ENCODE measurements at regions not wholly inside any gene's neighbourhood (a gene's known extent, or its start where the extent isn't known, plus 50 kb on each side); places are given as distances from the start of the nearest gene placed in this dataset.

DNA sequence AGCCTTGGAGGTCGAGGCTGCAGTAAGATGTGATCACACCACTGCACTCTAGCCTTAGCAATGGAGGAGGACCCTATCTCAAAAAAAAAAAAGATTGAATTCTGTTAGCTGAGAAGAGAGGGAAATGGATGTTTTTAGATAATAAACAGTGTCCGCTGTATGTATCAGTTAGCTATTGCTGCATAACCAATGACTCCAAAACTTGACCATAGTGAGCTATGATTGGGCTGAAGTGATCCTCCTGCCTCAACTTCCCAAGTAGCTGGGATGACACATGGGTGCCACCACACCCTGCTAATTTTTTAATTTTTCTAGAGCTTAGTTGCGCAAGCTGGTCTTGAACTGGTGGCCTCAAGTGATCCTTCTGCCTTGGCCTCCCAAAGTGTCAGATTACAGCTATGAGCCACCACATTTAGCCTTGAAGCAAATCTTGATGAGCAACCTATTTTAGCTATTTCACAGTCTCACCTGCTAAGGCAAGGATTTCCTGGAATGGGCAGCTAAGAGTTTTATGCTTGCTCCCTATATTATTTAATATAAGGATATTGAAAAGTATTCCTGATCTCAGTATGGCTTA is 68.3 kb upstream of the ATF7IP2 start:
- DNase-seq = no peak

GRCh38 chr16:10318798-10319500 is 66.9 kb upstream of the ATF7IP2 start:
- DNase-seq = no peak

DNA sequence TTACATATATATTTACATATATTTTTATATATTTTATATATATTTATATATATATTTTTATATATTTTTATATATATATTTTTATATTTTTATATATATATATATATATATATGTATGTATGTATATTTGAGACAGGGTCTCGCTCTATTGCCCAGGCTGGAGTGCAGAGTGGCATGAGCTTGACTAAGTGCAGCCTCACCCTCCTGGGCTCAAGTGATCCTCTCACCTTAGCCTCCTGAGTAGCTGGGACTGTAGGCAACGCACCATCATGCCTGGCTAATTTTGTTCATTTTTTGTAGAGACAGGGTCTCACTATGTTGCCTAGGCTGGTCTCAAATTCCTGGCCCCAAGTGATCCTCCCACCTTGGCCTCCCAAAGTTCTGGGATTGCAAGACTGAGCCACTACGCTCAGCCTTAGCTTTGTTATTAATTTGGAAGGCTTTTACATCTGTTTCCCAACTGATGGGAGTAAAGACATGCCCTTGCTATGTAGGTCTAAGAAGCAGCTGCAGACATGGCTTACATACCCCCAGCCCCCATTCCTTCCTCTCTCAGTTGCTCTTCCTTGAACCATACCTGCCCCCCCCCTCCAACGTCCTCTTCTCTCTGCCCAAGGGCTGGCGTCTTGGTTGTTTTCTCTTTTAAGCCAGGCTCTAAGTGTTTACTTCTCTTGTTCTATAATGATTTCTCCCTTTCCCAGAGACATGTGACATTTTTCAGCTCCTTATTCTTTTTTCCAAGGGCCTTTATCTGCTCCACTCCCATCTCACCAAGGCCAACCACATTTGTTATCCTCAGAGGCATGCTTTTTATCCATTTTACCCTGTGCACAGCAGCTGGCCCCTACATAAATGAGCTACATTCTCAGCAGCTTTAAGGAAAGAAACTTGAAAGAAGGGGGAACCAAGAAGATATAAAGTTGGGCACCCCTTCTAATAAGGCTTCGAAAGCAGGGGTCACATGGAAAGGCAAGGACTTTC is 64.2 kb upstream of the ATF7IP2 start:
- DNase-seq = no peak

DNA sequence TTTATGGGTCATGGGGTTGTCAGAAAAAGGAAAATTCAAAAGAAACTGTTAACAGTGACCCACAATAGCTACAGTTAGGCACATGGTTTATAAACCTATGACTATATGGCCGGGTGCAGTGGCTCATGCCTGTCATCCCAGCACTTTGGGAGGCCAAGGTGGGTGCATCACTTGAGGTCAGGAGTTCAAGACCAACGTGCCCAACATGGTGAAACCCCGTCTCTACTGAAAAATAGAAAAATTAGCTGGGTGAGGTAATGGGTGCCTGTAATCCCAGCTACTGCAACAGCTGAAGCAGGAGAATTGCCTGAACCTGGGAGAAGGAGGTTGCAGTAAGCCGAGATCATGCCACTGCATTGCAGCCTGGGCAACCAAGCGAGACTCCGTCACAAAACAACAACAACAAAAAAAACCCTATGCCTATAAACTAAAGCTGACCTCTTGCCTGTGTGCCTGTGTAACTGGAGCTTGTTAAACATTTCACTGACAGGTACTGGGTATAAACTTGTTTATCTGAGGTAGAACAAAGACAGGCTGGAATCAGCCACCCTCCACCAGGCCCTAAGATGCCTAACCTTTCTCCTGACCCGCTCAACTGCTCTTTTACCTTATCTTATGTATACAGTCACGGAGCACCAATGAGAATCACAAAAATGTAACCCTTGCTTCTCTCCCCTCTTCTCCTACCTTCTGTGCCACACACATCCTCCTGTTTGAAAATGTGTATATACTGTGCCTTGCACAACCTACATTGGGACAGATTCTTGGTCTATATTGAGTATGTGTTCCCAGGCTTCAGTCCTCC is 62.9 kb upstream of the ATF7IP2 start:
- no peak for DNase-seq

GRCh38 chr16:10323528-10323869 is 62.4 kb upstream of the ATF7IP2 start:
- DNase-seq = no peak

GRCh38 chr16:10324210-10324609 is 61.7 kb upstream of the ATF7IP2 start:
- DNase-seq = no peak

DNA sequence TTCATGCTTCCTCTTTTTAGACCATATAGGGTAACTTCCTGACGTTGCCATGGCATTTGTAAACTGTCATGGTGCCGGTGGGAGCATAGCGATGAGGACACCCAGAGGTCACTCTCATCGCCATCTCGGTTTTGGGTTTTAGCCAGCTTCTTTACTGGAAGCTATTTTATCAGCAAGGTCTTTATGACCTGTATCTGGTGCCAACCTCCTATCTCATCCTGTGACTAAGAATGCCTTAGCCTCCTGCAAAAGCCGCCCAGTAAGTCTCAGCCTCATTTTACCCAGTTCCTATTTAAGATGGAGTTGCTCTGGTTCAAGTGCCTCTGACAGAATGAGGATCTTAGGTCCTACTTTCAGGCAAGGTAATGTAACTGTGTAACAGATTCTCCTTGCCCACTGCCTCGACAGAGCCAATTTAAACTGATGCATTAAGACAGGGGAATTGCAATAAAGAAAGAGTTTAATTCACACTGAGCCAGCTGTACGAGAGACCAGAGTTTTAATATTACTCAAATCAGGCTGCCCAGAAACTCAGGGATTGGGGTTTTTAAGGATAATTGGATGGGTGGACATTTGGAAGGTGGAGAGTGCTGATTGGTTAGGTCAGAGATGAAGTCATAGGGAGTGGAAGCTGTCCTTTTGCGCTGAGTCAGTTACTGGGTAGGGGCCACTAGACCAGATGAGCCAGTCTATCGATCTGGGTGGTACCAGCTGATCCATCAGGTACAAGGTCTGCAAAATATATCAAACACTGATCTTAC is 59.9 kb upstream of the ATF7IP2 start:
- DNase-seq = no peak

DNA sequence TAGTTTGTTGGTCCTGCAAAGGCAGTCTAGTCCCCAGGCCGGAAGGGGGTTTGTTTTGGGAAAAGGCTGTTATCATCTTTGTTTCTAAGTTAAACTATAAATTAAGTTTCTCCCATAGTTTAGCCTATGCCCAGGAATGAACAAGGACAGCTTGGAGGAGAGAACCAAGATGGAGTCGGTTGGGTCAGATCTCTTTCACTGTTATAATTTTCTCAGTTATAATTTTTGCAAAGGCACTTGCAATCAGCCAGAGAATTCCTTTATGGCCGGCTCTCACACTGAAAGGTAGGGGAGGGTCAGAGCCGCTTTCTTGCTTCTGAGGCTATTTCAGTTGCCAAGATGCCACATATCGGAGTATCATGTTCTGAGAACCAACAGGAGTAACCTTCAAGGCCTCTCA is 59.2 kb upstream of the ATF7IP2 start:
- no peak for DNase-seq

DNA sequence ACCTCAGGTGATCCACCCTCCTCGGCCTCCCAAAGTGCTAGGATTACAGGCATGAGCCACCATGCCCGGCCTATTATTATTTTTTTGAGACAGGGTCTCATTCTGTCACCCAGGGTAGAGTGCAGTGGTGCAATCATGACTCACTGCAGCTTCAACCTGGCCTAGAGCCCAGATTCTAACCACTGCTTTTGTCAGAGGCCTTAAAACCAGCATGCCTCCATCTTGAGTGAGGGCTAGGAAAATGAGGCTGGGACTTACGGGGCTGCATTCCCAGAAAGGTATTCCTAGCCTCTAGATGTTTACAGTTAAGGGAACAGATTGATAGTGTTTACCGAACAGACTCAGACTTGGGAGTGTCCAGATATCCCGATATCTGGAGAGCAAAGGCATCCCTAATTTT is 57.6 kb upstream of the ATF7IP2 start:
- DNase-seq = peak in 1 of 2 donors; percentile 0

DNA sequence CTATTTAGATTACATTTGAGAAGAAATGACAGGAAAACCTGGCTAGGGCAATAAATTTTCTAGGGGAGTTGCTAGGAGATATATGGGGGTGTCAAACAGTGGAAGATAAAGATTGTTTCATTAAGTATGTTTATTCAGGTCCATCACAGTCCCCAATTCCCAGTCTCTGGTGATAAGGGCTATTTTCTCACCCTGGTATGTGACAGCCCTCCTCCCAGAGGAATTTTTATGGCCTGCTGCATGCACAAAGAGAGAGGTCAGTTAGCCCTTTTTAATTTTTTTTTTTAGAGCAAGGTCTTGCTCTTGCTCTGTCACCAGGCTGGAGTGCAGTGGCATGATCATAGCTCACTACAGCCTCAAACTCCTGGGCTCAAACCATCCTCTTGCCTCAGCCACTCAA is 53.6 kb upstream of the ATF7IP2 start:
- DNase-seq = no peak

DNA sequence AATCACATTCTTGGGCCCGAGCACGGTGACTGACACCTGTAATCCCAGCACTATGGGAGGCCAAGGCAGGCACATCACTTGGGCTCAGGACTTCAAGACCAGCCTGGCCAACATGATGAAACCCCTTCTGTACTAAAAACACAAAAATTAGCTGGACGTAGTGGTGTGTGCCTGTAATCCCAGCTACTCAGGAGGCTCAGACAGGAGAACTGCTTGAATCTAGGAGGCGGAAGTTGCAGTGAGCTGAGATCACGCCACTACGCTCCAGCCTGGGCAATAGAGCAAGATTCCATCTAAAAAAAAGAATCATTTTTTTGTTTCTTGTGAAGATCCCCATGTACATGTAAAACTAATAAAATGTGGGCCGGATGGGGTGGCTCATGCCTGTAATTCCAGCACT is 53.1 kb upstream of the ATF7IP2 start:
- DNase-seq = no peak

DNA sequence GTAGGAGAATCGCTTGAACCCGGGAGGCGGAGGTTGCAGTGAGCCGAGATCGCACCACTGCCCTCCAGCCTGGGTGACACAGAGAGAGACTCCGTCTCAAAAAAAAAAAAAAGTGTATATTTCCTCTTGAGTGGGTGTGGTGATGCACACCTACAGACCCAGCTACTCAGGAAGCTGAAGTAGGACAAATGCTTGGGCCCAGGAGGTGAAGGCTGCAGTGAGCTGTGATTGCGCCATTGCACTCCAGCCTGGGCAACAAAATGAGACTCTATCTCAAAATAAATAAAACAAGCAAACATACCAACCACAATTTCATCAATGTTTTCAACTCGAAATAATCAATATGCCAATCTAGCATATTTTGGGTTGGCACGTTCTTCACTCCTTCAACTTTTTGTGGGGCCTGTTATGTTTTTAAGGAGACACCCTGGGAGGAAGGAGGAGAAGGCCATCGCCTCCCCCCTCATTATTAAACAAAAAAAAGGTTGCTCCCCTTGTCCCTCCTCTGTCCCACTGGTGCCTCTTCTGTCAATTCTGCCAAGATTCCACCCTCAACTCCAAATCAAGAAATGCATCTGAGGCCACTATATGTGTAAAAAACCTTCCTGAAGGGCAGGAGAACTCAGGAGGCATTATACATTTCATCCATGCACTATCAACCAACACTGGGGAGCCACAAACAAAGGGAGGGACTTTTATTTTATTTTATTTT is 52.4 kb upstream of the ATF7IP2 start:
- DNase-seq = no peak

- DNase-seq = no peak
Measured at GRCh38 chr16:10335681-10336080, 50.2 kb upstream of the ATF7IP2 start.

All from bone marrow (tissue), 2 donors.